Adrenal gland (tissue), 5 donors: ENCODE measurements at regions not wholly inside any gene's neighbourhood (a gene's known extent, or its start where the extent isn't known, plus 50 kb on each side); places are given as distances from the start of the nearest gene placed in this dataset.

Source experiments
- CTCF ChIP-seq, 6 experiments: fragments of 450-650 bp in 4 of 6; fragments of 200-600 bp in 2 of 6; sonication (generic) in 1 of 6; IDR thresholded peaks; 1 replicate in 5 of 6; 2 replicates in 1 of 6; pipeline versions ENCODE4 v1.5.1 to v1.8.0; 2016 to 2021; ENCODE audit warnings: antibody characterized with exemption in 6 of 6, mild to moderate bottlenecking in 2 of 6, moderate library complexity in 1 of 6
- POLR2A ChIP-seq, 2 donors: fragments of 450-650 bp; IDR thresholded peaks; one replicate each; pipeline ENCODE4 v1.6.1; 2017; ENCODE audit warnings: antibody characterized with exemption in 2 of 2, mild to moderate bottlenecking in 2 of 2, moderate library complexity in 1 of 2
- donor health status: DM: no; HTN: no; CAD: no.

GRCh38 chr16:27646806-27647205, 96.9 kb downstream of the KATNIP start:
- TF ChIP-seq CTCF (IDR thresholded peaks at IDR 0.05), result no peak
- no peak for TF ChIP-seq POLR2A (IDR thresholded peaks at IDR 0.05)
